ENCODE measurements at regions not wholly inside any gene's neighbourhood (a gene's known extent, or its start where the extent isn't known, plus 50 kb on each side); places are given as distances from the start of the nearest gene placed in this dataset.

DNA sequence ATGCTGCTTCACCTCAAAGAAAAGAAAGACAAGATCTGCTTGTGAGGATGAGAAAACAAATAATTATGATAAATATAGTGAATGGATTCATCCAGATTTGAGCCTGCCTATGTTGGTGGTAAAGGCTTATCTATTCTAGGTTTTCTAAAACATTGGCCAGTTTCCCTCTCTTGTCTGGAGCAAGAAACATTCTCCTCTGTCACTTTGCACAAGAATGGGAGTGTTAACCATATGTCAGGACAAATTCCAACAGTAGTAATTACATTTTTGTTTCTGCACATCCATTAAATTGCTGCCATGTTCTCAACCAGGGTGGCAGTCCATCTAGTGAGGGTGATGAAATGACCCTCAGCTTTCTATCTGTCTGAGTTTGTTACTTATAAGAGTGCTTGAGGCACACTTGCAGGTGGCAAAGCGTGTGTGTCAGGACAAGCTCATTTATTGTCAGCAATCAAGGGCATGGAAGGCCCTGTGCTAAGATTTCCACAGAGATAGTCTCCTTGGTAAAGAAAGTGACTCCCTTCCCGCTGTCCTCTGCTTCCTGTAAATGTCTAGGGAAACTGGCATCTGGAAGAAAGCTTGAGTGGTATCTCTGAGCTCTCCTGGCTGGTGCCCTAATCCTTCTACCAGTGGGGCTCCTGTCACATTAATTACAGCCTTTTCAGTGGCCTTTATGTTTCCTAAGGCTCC lies 502.1 kb upstream of the FLRT2 start:
- Histone ChIP-seq H3K27ac (no peak overlapping the region), H3K36me3 (no peaks in the 10 kb centered on the region), H3K9me3 (no peaks in the 10 kb centered on the region), H3K27me3 (no peaks in the 10 kb centered on the region), H3K4me1 (no peaks in the 10 kb centered on the region), H3K4me3 (no peak overlapping the region)
- ATAC-seq (no peak), DNase-seq (no peak), FAIRE-seq (no peak)
- WGBS, 2 donors = 71 to 85% methylated on average over 2 of the region's 2 CpGs
- TF ChIP-seq, protein P1, sequence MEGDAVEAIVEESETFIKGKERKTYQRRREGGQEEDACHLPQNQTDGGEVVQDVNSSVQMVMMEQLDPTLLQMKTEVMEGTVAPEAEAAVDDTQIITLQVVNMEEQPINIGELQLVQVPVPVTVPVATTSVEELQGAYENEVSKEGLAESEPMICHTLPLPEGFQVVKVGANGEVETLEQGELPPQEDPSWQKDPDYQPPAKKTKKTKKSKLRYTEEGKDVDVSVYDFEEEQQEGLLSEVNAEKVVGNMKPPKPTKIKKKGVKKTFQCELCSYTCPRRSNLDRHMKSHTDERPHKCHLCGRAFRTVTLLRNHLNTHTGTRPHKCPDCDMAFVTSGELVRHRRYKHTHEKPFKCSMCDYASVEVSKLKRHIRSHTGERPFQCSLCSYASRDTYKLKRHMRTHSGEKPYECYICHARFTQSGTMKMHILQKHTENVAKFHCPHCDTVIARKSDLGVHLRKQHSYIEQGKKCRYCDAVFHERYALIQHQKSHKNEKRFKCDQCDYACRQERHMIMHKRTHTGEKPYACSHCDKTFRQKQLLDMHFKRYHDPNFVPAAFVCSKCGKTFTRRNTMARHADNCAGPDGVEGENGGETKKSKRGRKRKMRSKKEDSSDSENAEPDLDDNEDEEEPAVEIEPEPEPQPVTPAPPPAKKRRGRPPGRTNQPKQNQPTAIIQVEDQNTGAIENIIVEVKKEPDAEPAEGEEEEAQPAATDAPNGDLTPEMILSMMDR (IDR thresholded peaks at IDR 0.05) = no peak
- intact Hi-C loops (cut with DNase I) = no loop called here

DNA sequence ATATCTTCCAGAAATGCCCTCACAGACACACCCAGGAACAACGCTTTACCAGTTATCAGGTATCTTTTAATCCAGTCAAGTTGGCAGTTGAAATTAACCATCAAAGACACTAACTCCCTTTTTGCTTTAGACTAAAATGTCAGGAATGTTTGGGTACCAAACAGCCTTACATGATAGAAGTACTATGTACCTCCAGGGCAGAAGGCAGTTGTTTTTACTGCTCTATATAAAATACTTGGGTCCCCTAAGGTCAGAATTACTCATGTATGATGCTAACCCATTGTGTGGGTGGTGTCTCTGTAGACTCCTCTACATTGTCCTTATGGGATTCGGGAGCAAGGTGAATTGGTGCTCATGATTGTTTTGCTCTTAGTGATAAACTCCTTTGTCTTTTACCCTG lies 492.5 kb upstream of the FLRT2 start:
- TF ChIP-seq, protein P1 (IDR thresholded peaks at IDR 0.05) = no peak
- intact Hi-C loops (cut with DNase I) = no loop called here
- Histone ChIP-seq H3K27ac (no peak overlapping the region), H3K36me3 (no peaks in the 10 kb centered on the region), H3K4me1 (no peaks in the 10 kb centered on the region), H3K27me3 (no peaks in the 10 kb centered on the region), H3K9me3 (no peaks in the 10 kb centered on the region), H3K4me3 (no peak overlapping the region)
- no peak for FAIRE-seq
- ATAC-seq = no peak
- DNase-seq = no peak
- 91 to 94% methylated on average over 2 of the region's 2 CpGs for WGBS, 2 donors

DNA sequence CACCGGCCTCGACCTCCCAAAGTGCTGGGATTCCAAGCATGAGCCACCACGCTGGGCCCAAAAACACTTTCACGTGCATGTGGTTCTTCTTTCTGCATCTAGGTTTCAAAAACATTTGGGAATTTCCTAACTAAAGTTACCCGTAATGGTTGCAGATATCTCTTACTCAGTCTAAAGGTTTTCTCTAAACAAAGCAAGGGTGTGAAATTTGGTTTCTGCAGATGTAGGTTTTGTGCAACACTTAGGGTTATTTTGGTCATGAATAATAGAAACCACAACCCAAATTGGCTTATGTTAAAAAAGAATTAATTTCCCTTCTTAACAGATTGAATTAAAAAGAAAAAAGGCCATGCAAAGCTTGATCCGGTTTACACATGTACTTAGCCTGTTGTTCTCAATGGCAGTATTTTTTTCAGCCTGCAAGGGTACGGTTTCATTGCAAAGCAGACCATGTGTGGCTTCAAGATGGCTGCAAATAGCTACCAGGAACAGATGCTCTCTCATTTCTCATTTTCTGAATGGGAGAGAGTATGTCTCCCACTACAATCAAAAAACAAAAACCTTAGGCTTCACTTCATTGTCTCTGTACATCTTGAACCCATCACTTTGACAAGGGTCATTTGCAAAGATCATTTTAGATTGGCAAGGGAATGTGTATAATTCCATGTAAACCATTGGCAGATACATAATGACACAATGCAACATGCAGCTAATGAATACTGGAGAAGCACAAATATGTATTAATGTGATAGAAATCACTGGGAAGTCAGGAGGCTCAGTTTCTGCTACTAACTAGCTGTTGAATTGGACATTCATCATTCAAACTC lies 491.2 kb upstream of the FLRT2 start:
- TF ChIP-seq, protein P1 (IDR thresholded peaks at IDR 0.05) = no peak
- no peaks in the 10 kb centered on the region for H3K4me1 ChIP-seq
- FAIRE-seq = no peak
- 93 to 95% methylated on average over 7 of the region's 7 CpGs for WGBS, 2 donors
- H3K27ac ChIP-seq = no peak overlapping the region
- no peaks in the 10 kb centered on the region for H3K36me3 ChIP-seq
- H3K9me3 ChIP-seq = no peaks in the 10 kb centered on the region
- DNase-seq = no peak
- intact Hi-C loops (cut with DNase I) = no loop called here
- no peak for ATAC-seq
- H3K27me3 ChIP-seq = no peaks in the 10 kb centered on the region
- H3K4me3 ChIP-seq = no peak overlapping the region

DNA sequence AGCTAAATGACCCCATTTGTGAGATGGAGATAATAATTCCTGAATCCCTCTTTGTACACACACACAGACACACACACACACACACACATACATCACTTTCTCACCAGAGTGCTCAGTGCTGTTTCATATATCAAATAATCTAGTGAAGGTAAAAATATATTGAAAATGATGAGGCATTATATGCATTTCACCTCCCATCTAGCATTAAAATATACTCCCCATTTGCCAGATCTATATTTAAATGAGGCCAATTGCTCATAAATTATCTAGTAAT lies 490.7 kb upstream of the FLRT2 start:
- H3K4me3 ChIP-seq = no peak overlapping the region
- H3K27ac ChIP-seq = no peak overlapping the region
- intact Hi-C loops (cut with DNase I) = no loop called here
- FAIRE-seq (no peak), ATAC-seq (no peak), DNase-seq (no peak)
- H3K27me3 ChIP-seq = no peaks in the 10 kb centered on the region
- no peaks in the 10 kb centered on the region for H3K36me3 ChIP-seq
- H3K4me1 ChIP-seq = no peaks in the 10 kb centered on the region
- TF ChIP-seq, protein P1 (IDR thresholded peaks at IDR 0.05) = no peak
- no peaks in the 10 kb centered on the region for H3K9me3 ChIP-seq

DNA sequence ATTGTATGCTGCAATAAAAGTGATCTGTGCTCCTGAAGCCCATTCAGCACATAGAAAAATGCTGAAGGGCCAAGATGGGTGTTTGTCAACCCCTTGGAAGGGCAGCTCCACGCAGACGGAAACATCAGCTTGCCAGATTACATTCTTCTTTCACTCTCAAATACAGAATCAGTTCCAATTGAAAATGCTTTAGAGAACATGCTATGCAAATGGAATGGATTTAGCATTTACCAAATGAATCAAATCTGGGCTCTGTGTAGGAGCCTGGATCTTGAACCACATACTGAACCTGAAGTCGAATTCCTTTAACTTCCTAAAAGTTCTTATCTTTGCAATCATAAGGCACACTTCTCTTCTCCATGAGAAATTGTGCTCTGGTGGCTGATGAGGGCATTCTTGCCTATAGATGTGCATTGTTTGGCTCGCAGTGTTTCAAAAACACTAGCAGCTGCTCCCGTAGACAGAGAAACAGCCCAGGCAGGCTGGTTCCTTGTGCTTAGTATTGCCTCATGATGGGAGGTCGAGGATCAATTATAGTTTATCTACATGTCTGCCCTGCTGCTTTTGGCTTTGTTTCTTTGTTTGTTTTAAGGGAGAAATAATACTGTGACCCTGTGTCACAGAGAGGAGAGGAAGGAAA lies 489.8 kb upstream of the FLRT2 start:
- no peaks in the 10 kb centered on the region for H3K9me3 ChIP-seq
- intact Hi-C loops (cut with DNase I) = no loop called here
- no peak overlapping the region for H3K27ac ChIP-seq
- ATAC-seq (no peak), FAIRE-seq (no peak), DNase-seq (no peak)
- H3K36me3 ChIP-seq = no peaks in the 10 kb centered on the region
- WGBS, 2 donors = 45 to 50% methylated on average over 6 of the region's 6 CpGs
- no peak overlapping the region for H3K4me3 ChIP-seq
- H3K27me3 ChIP-seq = no peaks in the 10 kb centered on the region
- TF ChIP-seq, protein P1 (IDR thresholded peaks at IDR 0.05) = no peak
- H3K4me1 ChIP-seq = no peaks in the 10 kb centered on the region
